NCI-H2196 (cell line): ENCODE measurements at regions not wholly inside any gene's neighbourhood (a gene's known extent, or its start where the extent isn't known, plus 50 kb on each side); places are given as distances from the start of the nearest gene placed in this dataset.
"Not testable (repeated sequence)": the region's sequence is repeated elsewhere in the genome, so short reads cannot be mapped to it uniquely, and the experiment has no call there.

ENCODE experiments used
- DNase-seq: peaks from one replicate; lab custom pipeline; 2025; ENCODE audit not compliant: unreplicated experiment; lab: John Stamatoyannopoulos, UW

- no peak for DNase-seq
These were observed 199.5 kb downstream of the AASDHPPT start for GRCh38 chr11:106276859-106277436.

GRCh38 chr11:106277484-106277883 lies 200.0 kb downstream of the AASDHPPT start:
- DNase-seq = no peak

GRCh38 chr11:106278391-106278790 lies 200.9 kb downstream of the AASDHPPT start:
- no peak for DNase-seq

- no peak for DNase-seq
These were observed 202.6 kb downstream of the AASDHPPT start for GRCh38 chr11:106280036-106280435.

GRCh38 chr11:106281455-106282173 lies 204.2 kb downstream of the AASDHPPT start:
- DNase-seq = no peak

- DNase-seq = no peak
These were observed 209.5 kb downstream of the AASDHPPT start for GRCh38 chr11:106286881-106287504.

GRCh38 chr11:106288057-106288456 lies 210.6 kb downstream of the AASDHPPT start:
- DNase-seq = no peak

GRCh38 chr11:106288822-106289387 lies 211.4 kb downstream of the AASDHPPT start:
- no peak for DNase-seq

GRCh38 chr11:106292526-106292925 lies 215.1 kb downstream of the AASDHPPT start:
- no peak for DNase-seq

- no peak for DNase-seq
These were observed 218.5 kb downstream of the AASDHPPT start for GRCh38 chr11:106295974-106296373.

- no peak for DNase-seq
These were observed 225.0 kb downstream of the AASDHPPT start for GRCh38 chr11:106302416-106302815.

GRCh38 chr11:106304274-106304673 lies 226.8 kb downstream of the AASDHPPT start:
- DNase-seq = no peak

- no peak for DNase-seq
These were observed 228.0 kb downstream of the AASDHPPT start for GRCh38 chr11:106305458-106305857.

GRCh38 chr11:106306942-106307341 lies 229.5 kb downstream of the AASDHPPT start:
- DNase-seq = no peak

- DNase-seq = no peak
These were observed 231.7 kb downstream of the AASDHPPT start for GRCh38 chr11:106309070-106309684.

GRCh38 chr11:106311531-106312230 lies 234.2 kb downstream of the AASDHPPT start:
- DNase-seq = no peak

GRCh38 chr11:106317208-106317773 lies 239.8 kb downstream of the AASDHPPT start:
- DNase-seq = not testable (repeated sequence)

- no peak for DNase-seq
These were observed 244.1 kb downstream of the AASDHPPT start for GRCh38 chr11:106321601-106322000.

GRCh38 chr11:106322106-106322505 lies 244.6 kb downstream of the AASDHPPT start:
- DNase-seq = no peak

- no peak for DNase-seq
These were observed 248.6 kb downstream of the AASDHPPT start for GRCh38 chr11:106326087-106326486.

GRCh38 chr11:106327134-106327533 lies 249.7 kb downstream of the AASDHPPT start:
- no peak for DNase-seq
